Loucy (cell line): ENCODE measurements at regions not wholly inside any gene's neighbourhood (a gene's known extent, or its start where the extent isn't known, plus 50 kb on each side); places are given as distances from the start of the nearest gene placed in this dataset.

ENCODE experiments used
- EZH2phosphoT487 ChIP-seq: fragments of 200-600 bp; IDR thresholded peaks from 2 replicates; pipeline ENCODE4 v1.6.1; 2018; ENCODE audit warnings: antibody characterized with exemption, mild to moderate bottlenecking, moderate library complexity, borderline replicate concordance
- TF ChIP-seq, protein P1 (sequence below): fragments of 200-600 bp; sonication (generic); conservative IDR thresholded peaks from 2 replicates; pipeline ENCODE4 v1.5.1; 2014; ENCODE audit warnings: mild to moderate bottlenecking, antibody characterized with exemption, low read length

DNA sequence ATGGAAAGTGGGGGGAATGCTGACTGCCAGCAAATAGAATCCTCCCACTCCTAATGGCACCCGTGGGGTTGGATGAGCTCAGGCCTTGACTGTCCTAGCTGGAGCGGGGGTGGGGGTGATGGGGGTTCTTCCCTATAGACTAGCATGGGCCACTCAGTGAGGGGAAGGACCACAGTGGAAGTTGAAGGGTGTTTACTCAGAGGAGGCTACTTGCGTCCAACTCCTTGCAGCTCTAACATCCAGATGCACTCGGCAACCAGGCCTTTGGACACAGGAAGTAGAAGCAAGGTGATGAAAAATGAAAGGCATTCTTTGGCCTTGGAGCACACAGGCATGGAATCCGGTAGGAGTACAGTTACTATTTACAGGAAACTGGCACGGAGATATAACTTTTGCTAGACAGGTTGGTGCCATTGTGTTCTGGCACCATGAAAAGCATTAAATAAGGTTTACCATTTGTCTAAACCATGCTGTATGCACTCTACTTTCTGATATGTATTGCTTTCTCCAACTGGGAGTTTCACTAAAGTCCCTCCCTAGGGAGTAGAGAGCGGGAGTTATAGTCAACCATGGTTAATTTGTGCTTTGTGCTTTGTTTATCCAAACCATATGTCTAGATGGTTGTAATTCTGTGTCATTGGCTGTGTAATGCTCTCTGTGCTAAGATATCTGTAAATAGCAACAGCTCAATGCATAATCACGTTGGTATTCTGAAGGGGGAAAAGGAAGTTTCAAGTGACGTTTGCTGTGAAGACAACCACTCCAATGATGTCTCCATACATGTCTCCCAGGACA is 125.3 kb downstream of the TSHZ3 start:
- TF ChIP-seq, protein P1, sequence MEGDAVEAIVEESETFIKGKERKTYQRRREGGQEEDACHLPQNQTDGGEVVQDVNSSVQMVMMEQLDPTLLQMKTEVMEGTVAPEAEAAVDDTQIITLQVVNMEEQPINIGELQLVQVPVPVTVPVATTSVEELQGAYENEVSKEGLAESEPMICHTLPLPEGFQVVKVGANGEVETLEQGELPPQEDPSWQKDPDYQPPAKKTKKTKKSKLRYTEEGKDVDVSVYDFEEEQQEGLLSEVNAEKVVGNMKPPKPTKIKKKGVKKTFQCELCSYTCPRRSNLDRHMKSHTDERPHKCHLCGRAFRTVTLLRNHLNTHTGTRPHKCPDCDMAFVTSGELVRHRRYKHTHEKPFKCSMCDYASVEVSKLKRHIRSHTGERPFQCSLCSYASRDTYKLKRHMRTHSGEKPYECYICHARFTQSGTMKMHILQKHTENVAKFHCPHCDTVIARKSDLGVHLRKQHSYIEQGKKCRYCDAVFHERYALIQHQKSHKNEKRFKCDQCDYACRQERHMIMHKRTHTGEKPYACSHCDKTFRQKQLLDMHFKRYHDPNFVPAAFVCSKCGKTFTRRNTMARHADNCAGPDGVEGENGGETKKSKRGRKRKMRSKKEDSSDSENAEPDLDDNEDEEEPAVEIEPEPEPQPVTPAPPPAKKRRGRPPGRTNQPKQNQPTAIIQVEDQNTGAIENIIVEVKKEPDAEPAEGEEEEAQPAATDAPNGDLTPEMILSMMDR = no peak
- TF ChIP-seq EZH2phosphoT487 = no peak
